Liver (tissue), 7 donors: ENCODE measurements at regions not wholly inside any gene's neighbourhood (a gene's known extent, or its start where the extent isn't known, plus 50 kb on each side); places are given as distances from the start of the nearest gene placed in this dataset.
A peak's percentile ranks its signal among the peaks of the same experiment; 100 is the strongest.

Experiments
- DNase-seq: peaks from one replicate; pipeline ENCODE4 v3.0.0-alpha.2; 2017; ENCODE audit warnings: low spot score
- H3K27ac ChIP-seq, 2 donors: one replicate each; pipeline ENCODE4 v1.7.0; 2013; ENCODE audit warnings: inconsistent platforms in 2 of 2, low read length in 2 of 2, control low read depth in 1 of 2, low read depth in 1 of 2, mild to moderate bottlenecking in 1 of 2
- H3K27me3 ChIP-seq, 4 donors: one replicate each; pipeline versions ENCODE4 v1.6.1 to v1.7.0; 2013; ENCODE audit warnings: low read length in 3 of 4, inconsistent platforms in 1 of 4, mild to moderate bottlenecking in 1 of 4, moderate library complexity in 1 of 4; ENCODE audit not compliant: control insufficient read depth in 4 of 4, insufficient read depth in 4 of 4
- H3K36me3 ChIP-seq, 4 donors: one replicate each; pipeline versions ENCODE4 v1.6.1 to v1.7.0; 2013; ENCODE audit warnings: low read length in 3 of 4, mild to moderate bottlenecking in 3 of 4, low read depth in 1 of 4, moderate library complexity in 1 of 4; ENCODE audit not compliant: control insufficient read depth in 4 of 4, insufficient read depth in 3 of 4
- H3K4me1 ChIP-seq, 4 donors: one replicate each; pipeline versions ENCODE4 v1.6.1 to v1.7.0; 2013; ENCODE audit warnings: low read length in 3 of 4, mild to moderate bottlenecking in 3 of 4, moderate library complexity in 1 of 4; ENCODE audit not compliant: control insufficient read depth in 4 of 4, insufficient read depth in 4 of 4
- H3K4me3 ChIP-seq, 3 donors: one replicate each; pipeline versions ENCODE4 v1.6.1 to v1.7.0; 2013; ENCODE audit warnings: low read length in 3 of 3, control low read depth in 1 of 3, low read depth in 1 of 3, mild to moderate bottlenecking in 1 of 3
- H3K9ac ChIP-seq, 2 donors: one replicate each; pipeline ENCODE4 v1.7.0; 2013; ENCODE audit warnings: low read length in 2 of 2, mild to moderate bottlenecking in 2 of 2, moderate library complexity in 2 of 2, control low read depth in 1 of 2, low read depth in 1 of 2
- H3K9me3 ChIP-seq, 4 donors: one replicate each; pipeline versions ENCODE4 v1.6.1 to v1.7.0; 2013; ENCODE audit warnings: low read length in 3 of 4; ENCODE audit not compliant: control insufficient read depth in 4 of 4
- FOXA2 ChIP-seq: IDR thresholded peaks from 2 replicates; pipeline ENCODE4 v1.6.1; 2016; ENCODE audit warnings: antibody characterized with exemption
- GABPA ChIP-seq, 2 donors: IDR thresholded peaks in 1 of 2; conservative IDR thresholded peaks in 1 of 2; 2 replicates each; pipeline ENCODE4 v1.6.1; 2016; ENCODE audit warnings: antibody characterized with exemption in 2 of 2, mild to moderate bottlenecking in 1 of 2, moderate library complexity in 1 of 2
- HNF4A ChIP-seq, 2 donors: conservative IDR thresholded peaks; 2 replicates each; pipeline ENCODE4 v1.6.1; 2016; ENCODE audit warnings: antibody characterized with exemption in 2 of 2, mild to moderate bottlenecking in 2 of 2
- HNF4G ChIP-seq: IDR thresholded peaks from 2 replicates; pipeline ENCODE4 v1.6.1; 2016; ENCODE audit warnings: antibody characterized with exemption
- JUND ChIP-seq, 2 donors: IDR thresholded peaks; 2 replicates each; pipeline ENCODE4 v1.6.1; 2016; ENCODE audit warnings: antibody characterized with exemption in 2 of 2
- NR2F2 ChIP-seq: IDR thresholded peaks from 2 replicates; pipeline ENCODE4 v1.6.1; 2016; ENCODE audit warnings: antibody characterized with exemption
- RAD21 ChIP-seq, 2 donors: IDR thresholded peaks; 2 replicates each; pipeline ENCODE4 v1.6.1; 2016; ENCODE audit warnings: antibody characterized with exemption in 2 of 2, mild to moderate bottlenecking in 2 of 2
- REST ChIP-seq: IDR thresholded peaks from 2 replicates; pipeline ENCODE4 v1.6.1; 2016; ENCODE audit warnings: antibody characterized with exemption, mild to moderate bottlenecking
- RXRA ChIP-seq, 2 donors: IDR thresholded peaks; 2 replicates each; pipeline ENCODE4 v1.6.1; 2017 to 2018; ENCODE audit warnings: antibody characterized with exemption in 2 of 2, mild to moderate bottlenecking in 1 of 2
- TAF1 ChIP-seq: conservative IDR thresholded peaks from 2 replicates; pipeline ENCODE4 v1.6.1; 2016; ENCODE audit warnings: antibody characterized with exemption, mild to moderate bottlenecking
- WGBS: extraction: QIAGEN DNeasy Blood & Tissue Kit; methylation state at CpG from one replicate; pipeline ENCODE4 v1.1.7; 2013; 5-methylcytosine and 5-hydroxymethylcytosine counted together
- donor health status: healthy.
- donor health status: healthy.
- donor health status: healthy.
- donor health status: healthy.

DNA sequence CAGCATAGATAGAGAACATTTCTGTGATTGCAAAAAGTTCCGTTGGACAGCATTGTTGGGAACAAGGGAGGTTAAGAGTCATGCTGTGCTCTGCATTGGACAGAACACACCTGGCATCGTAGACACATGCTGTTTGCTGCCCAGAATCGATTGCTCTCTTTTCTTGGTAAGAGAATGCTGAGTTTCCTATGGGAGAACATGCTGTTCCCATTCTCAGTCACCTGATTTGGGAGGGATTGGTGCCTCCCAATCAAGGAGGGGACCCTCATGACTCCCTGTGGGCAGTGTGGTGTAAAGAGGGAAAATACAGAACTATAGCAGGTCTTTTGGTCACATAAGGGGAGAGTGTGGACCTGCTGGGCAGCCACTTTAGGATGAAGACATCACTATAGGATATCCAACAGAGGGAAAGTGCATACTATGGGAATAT is 555.4 kb upstream of the CLINT1 start:
- Histone ChIP-seq H3K27me3 (no peaks in the 10 kb centered on the region), H3K9me3 (no peaks in the 10 kb centered on the region), H3K4me1 (peaks cover 0 to 2% (median 0%) of the 10 kb centered on the region in 4 donors), H3K9ac (no peak overlapping the region), H3K4me3 (no peak overlapping the region), H3K27ac (no peak overlapping the region), H3K36me3 (no peaks in the 10 kb centered on the region)
- TF ChIP-seq FOXA2 (no peak), JUND (IDR thresholded peaks at IDR 0.05) (no peak), RXRA (IDR thresholded peaks at IDR 0.05) (peak in 1 of 2 donors; percentile 25), GABPA (IDR thresholded peaks at IDR 0.05 in 1 of 2, conservative IDR thresholded peaks at IDR 0.05 in 1 of 2) (no peak), REST (peak; percentile 27), HNF4A (conservative IDR thresholded peaks at IDR 0.05) (peak in 1 of 2 donors; percentile 30)
- 59% methylated on average over 3 of the region's 3 CpGs for WGBS
- DNase-seq = no peak

DNA sequence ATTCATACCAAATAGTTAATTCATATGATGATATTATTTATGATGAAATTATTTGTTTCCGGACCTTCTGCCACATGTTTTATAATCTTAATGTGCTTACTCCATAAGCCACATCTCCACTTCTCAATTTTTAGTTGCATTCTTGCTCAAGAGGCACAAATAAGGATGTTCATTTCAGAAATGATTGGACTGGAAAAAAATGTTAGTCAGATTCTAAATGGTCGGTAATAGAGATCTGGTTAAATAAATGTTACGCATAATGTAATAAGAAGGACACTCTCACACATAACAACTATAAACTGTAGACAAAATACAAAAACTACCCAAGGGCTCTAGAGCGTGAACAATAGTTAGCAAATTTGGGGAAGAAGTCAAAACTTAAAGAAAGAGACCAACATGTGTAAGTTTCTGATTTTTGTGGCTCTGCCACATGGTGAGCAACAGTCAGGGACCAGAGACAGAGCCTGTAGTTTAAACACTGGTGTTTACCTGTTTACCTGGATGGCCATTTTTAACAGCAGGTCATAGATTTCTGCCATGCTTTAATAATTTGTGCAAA is 554.3 kb upstream of the CLINT1 start:
- WGBS = 88% methylated on average over 4 of the region's 4 CpGs
- TF ChIP-seq FOXA2 (no peak), TAF1 (no peak), HNF4G (no peak), RAD21 (IDR thresholded peaks at IDR 0.05) (no peak)
- peaks cover 0 to 2% (median 0%) of the 10 kb centered on the region in 4 donors for H3K4me1 ChIP-seq

GRCh38 chr5:158410976-158411375 is 552.0 kb upstream of the CLINT1 start:
- Histone ChIP-seq H3K9me3 (no peaks in the 10 kb centered on the region), H3K36me3 (no peaks in the 10 kb centered on the region), H3K4me3 (no peak overlapping the region), H3K27ac (no peak overlapping the region), H3K27me3 (no peaks in the 10 kb centered on the region), H3K9ac (no peak overlapping the region), H3K4me1 (peaks cover 0 to 2% (median 0%) of the 10 kb centered on the region in 4 donors)
- DNase-seq = no peak
- TF ChIP-seq REST (no peak), NR2F2 (no peak)

More for the DNA sequence above, 554.3 kb upstream of the CLINT1 start:
- Histone ChIP-seq H3K36me3 (no peaks in the 10 kb centered on the region), H3K9me3 (no peaks in the 10 kb centered on the region), H3K4me3 (no peak overlapping the region), H3K27me3 (no peaks in the 10 kb centered on the region), H3K9ac (no peak overlapping the region), H3K27ac (no peak overlapping the region)
- DNase-seq = no peak
